Endodermal cell (in vitro differentiated cells): ENCODE measurements at regions not wholly inside any gene's neighbourhood (a gene's known extent, or its start where the extent isn't known, plus 50 kb on each side); places are given as distances from the start of the nearest gene placed in this dataset.

Experiments used
- DNase-seq: peaks from one replicate; pipeline ENCODE4 v3.0.0-alpha.2; 2017
- H3K27ac ChIP-seq: 2 replicates; pipeline ENCODE4 v1.5.1; 2013; ENCODE audit warnings: mild to moderate bottlenecking, low read depth, low read length, moderate library complexity
- H3K27me3 ChIP-seq: 2 replicates; pipeline ENCODE4 v1.6.1; 2013; ENCODE audit warnings: mild to moderate bottlenecking, low read length, moderate library complexity; ENCODE audit not compliant: insufficient read depth, control insufficient read depth, poor library complexity, severe bottlenecking
- H3K36me3 ChIP-seq: 2 replicates; pipeline ENCODE4 v1.7.0; 2013; ENCODE audit warnings: mild to moderate bottlenecking, low read length, moderate library complexity; ENCODE audit not compliant: control insufficient read depth, insufficient read depth
- H3K4me1 ChIP-seq: one replicate; pipeline ENCODE4 v1.7.0; 2013; ENCODE audit warnings: low read length; ENCODE audit not compliant: control insufficient read depth, insufficient read depth
- H3K4me3 ChIP-seq: 2 replicates; pipeline ENCODE4 v1.5.1; 2013; ENCODE audit warnings: mild to moderate bottlenecking, low read length, moderate library complexity
- H3K9ac ChIP-seq: 2 replicates; pipeline ENCODE4 v1.6.1; 2013; ENCODE audit warnings: mild to moderate bottlenecking, low read length, moderate library complexity; ENCODE audit not compliant: poor library complexity, severe bottlenecking; ENCODE audit errors: extremely low read depth
- H3K9me3 ChIP-seq: 2 replicates; pipeline ENCODE4 v1.6.1; 2013; ENCODE audit warnings: mild to moderate bottlenecking, low read length, moderate library complexity; ENCODE audit not compliant: control insufficient read depth
- H3K27ac Mint-ChIP-seq: 2 replicates; pipeline ENCODE4 v1.8.0; 2020; ENCODE audit warnings: mixed read lengths
- H3K27me3 Mint-ChIP-seq: 2 replicates; pipeline ENCODE4 v1.8.0; 2021; ENCODE audit warnings: mild to moderate bottlenecking, mixed read lengths; ENCODE audit not compliant: insufficient read depth
- H3K36me3 Mint-ChIP-seq: 2 replicates; pipeline ENCODE4 v1.8.0; 2020; ENCODE audit warnings: low read depth, mixed read lengths
- H3K4me1 Mint-ChIP-seq: 2 replicates; pipeline ENCODE4 v1.8.0; 2020; ENCODE audit warnings: mixed read lengths
- H3K4me3 Mint-ChIP-seq: 2 replicates; pipeline ENCODE4 v1.8.0; 2020; ENCODE audit warnings: mild to moderate bottlenecking, moderate library complexity, mixed read lengths
- H3K9me3 Mint-ChIP-seq: 2 replicates; pipeline ENCODE4 v1.8.0; 2020; ENCODE audit warnings: mild to moderate bottlenecking, mixed read lengths
- CTCF ChIP-seq: fragments of 200-600 bp; sonication (generic); conservative IDR thresholded peaks from 2 replicates; pipeline ENCODE4 v1.5.0; 2021; ENCODE audit warnings: antibody characterized with exemption, mild to moderate bottlenecking
- WGBS, 2 experiments: methylation state at CpG; one replicate each; pipeline versions ENCODE4 v1.1.5 to v1.1.7; 2013; ENCODE audit warnings: missing lambda C conversion rate in 2 of 2, mixed read lengths in 1 of 2; ENCODE audit not compliant: insufficient coverage in 1 of 2, insufficient read length in 1 of 2; 5-methylcytosine and 5-hydroxymethylcytosine counted together

GRCh38 chr12:98211909-98212695, 303.3 kb upstream of the TMPO start:
- H3K9ac ChIP-seq, result no peak overlapping the region
- H3K36me3 Mint-ChIP-seq, result no peaks in the 10 kb centered on the region
- peaks cover 3% of the 10 kb centered on the region for H3K9me3 Mint-ChIP-seq
- H3K4me1 ChIP-seq, result peaks cover 5% of the 10 kb centered on the region
- no peaks in the 10 kb centered on the region for H3K9me3 ChIP-seq
- no peak for TF ChIP-seq CTCF
- H3K27ac Mint-ChIP-seq, result no peak overlapping the region
- H3K27ac ChIP-seq, result no peak overlapping the region
- no peak for DNase-seq
- no peak overlapping the region for H3K4me3 Mint-ChIP-seq
- WGBS, 2 experiments, result 90 to 94% methylated on average over 7 to 8 of the region's 8 CpGs
- H3K27me3 Mint-ChIP-seq, result no peaks in the 10 kb centered on the region
- no peaks in the 10 kb centered on the region for H3K27me3 ChIP-seq
- peaks cover 12% of the 10 kb centered on the region for H3K4me1 Mint-ChIP-seq
- no peak overlapping the region for H3K4me3 ChIP-seq
- no peaks in the 10 kb centered on the region for H3K36me3 ChIP-seq

GRCh38 chr12:98213556-98213955, 301.8 kb upstream of the TMPO start:
- no peak for TF ChIP-seq CTCF
- no peak overlapping the region for H3K9ac ChIP-seq
- Mint-ChIP-seq H3K4me3 (no peak overlapping the region), H3K27me3 (no peaks in the 10 kb centered on the region), H3K4me1 (peaks cover 16% of the 10 kb centered on the region), H3K36me3 (no peaks in the 10 kb centered on the region), H3K9me3 (no peaks in the 10 kb centered on the region), H3K27ac (no peak overlapping the region)
- H3K4me1 ChIP-seq, result peaks cover 5% of the 10 kb centered on the region
- no peaks in the 10 kb centered on the region for H3K9me3 ChIP-seq
- H3K36me3 ChIP-seq, result no peaks in the 10 kb centered on the region
- no peak overlapping the region for H3K4me3 ChIP-seq
- H3K27me3 ChIP-seq, result no peaks in the 10 kb centered on the region
- no peak overlapping the region for H3K27ac ChIP-seq
- WGBS, 2 experiments, result 38 to 50% methylated on average over 4 to 6 of the region's 6 CpGs
- DNase-seq, result peak; percentile 85

DNA sequence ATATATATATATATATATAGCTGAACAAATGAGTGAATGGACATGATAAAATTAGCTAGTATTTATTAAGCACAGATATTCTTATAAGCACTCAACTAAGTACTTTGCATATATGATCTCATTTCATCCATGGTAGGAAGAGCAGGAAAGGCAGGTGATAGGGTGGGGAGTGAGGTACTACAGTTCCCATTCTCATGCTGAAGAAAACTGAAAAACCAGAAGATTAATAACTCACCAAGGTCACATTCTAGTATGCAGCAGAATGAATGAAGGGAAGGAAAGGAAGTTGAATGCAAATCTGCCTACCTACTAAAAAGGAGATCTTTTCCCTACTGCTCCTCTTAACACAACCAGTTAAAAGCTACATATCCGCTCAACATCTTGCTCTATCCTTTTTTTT, 298.1 kb upstream of the TMPO start:
- no peaks in the 10 kb centered on the region for H3K9me3 Mint-ChIP-seq
- H3K36me3 Mint-ChIP-seq, result no peaks in the 10 kb centered on the region
- H3K27ac Mint-ChIP-seq, result no peak overlapping the region
- no peak overlapping the region for H3K4me3 Mint-ChIP-seq
- no peaks in the 10 kb centered on the region for H3K36me3 ChIP-seq
- H3K27me3 Mint-ChIP-seq, result no peaks in the 10 kb centered on the region
- DNase-seq, result no peak
- H3K9ac ChIP-seq, result no peak overlapping the region
- no peaks in the 10 kb centered on the region for H3K9me3 ChIP-seq
- H3K4me1 Mint-ChIP-seq, result peaks cover 42% of the 10 kb centered on the region
- H3K4me3 ChIP-seq, result no peak overlapping the region
- no peaks in the 10 kb centered on the region for H3K27me3 ChIP-seq
- H3K4me1 ChIP-seq, result peaks cover 10% of the 10 kb centered on the region
- 100% methylated on average over 1 of the region's 1 CpG; no CpG with 5 or more reads in 1 of the 2 experiments for WGBS, 2 experiments
- H3K27ac ChIP-seq, result no peak overlapping the region
- TF ChIP-seq CTCF, result no peak
